GM21723 (cell line): ENCODE measurements at regions not wholly inside any gene's neighbourhood (a gene's known extent, or its start where the extent isn't known, plus 50 kb on each side); places are given as distances from the start of the nearest gene placed in this dataset.
"Not testable (repeated sequence)": the region's sequence is repeated elsewhere in the genome, so short reads cannot be mapped to it uniquely, and the experiment has no call there.

Experiments used
- ATAC-seq: cut with Tn5 transposase; IDR thresholded peaks from one replicate; pipeline ENCODE4 v1.9.1; 2021; ENCODE audit warnings: mild to moderate bottlenecking, moderate library complexity; ENCODE audit not compliant: unreplicated experiment

- no peak for ATAC-seq
Observed at GRCh38 chrX:25144043-25144940, 128.5 kb upstream of the ARX start.

- no peak for ATAC-seq
Observed at GRCh38 chrX:25143596-25143995, 127.8 kb upstream of the ARX start.

DNA sequence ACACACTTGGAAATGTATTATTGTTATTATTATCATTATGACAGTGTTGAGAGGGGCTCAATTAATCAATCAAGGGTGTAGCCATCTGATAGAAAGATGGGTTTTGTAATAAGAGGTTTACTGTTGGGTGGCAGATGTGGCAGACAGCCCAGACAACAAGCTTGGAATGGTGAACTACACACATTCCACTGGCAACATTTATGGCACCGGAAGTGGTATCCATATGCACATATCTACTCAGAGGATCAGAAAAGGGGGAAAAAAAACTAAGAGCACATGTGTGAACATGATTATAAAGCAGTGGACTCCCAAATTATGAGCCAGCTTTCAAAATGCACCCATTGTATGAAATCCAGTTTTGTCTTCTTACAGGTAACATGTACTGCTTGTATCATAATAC lies 125.9 kb upstream of the ARX start:
- no peak for ATAC-seq

DNA sequence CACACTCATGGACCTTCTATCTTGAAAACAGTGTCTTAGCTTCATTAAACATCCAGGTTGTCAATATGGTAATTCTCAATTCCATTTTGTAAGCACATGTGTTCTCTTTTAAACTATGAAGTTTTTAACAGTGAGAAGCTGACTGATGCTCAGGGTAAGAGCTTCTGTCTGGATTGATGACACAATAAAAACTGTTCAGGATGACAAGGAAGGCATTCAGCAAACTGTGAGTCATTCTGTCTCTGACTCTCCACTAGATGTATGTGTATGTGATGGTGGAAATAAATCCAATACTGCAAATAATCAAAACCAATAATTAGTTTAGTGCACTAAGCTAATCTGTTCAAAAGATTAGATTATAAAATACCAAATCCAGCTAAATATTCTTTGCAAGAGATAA lies 115.3 kb upstream of the ARX start:
- no peak for ATAC-seq

GRCh38 chrX:25130619-25131018 lies 114.9 kb upstream of the ARX start:
- no peak for ATAC-seq

GRCh38 chrX:25125483-25125882 lies 109.7 kb upstream of the ARX start:
- ATAC-seq: no peak

GRCh38 chrX:25124391-25124790 lies 108.6 kb upstream of the ARX start:
- ATAC-seq: no peak

GRCh38 chrX:25112156-25112555 lies 96.4 kb upstream of the ARX start:
- no peak for ATAC-seq

DNA sequence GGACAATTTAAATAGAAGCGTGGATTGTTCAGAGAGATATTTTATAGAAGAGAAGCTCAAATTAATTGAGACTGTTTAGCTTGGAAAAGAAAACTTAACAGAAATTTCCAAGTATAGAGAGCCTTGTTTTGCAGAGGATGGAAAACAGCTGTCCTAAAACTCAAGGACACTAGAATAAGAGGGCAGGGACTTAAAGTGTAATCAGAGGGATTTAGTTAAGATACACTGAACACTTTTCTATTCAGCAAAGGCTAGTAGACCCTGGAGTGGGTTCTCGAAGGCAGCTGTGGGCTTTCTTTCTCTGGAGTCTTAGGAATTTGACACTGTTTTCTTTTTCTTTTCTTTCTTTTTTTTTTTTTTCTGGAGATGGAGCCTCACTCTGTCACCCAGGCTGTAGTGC lies 92.7 kb upstream of the ARX start:
- no peak for ATAC-seq

GRCh38 chrX:25105221-25105620 lies 89.5 kb upstream of the ARX start:
- ATAC-seq: no peak

DNA sequence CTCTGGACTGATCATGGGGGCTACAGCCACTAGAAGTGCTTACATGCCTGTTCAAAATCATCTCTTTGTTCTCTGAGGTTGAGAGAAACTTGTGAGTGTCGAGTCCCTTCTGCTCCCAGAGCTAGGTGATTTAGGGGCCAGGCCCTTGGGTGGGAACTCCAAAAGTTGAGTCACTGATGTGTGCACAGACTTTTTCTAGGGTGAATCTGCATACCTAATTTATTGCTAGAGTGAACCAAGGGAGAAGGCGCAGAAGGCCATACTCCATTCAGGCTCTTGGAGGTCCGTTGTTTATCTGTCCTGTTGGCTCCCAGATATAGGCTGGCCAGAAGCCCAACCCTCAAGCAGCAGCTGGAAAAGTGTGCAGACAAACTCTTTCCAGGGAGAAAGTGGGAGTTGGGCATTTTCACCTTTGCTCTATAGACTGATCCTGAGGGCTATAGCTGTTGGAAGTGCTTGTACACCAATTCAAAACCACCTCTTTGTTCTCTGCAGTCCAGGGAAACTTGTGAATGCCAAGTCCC lies 80.8 kb upstream of the ARX start:
- no peak for ATAC-seq

GRCh38 chrX:25091152-25091551 lies 75.4 kb upstream of the ARX start:
- not testable (repeated sequence) for ATAC-seq

GRCh38 chrX:25084446-25084845 lies 68.7 kb upstream of the ARX start:
- ATAC-seq: no peak

DNA sequence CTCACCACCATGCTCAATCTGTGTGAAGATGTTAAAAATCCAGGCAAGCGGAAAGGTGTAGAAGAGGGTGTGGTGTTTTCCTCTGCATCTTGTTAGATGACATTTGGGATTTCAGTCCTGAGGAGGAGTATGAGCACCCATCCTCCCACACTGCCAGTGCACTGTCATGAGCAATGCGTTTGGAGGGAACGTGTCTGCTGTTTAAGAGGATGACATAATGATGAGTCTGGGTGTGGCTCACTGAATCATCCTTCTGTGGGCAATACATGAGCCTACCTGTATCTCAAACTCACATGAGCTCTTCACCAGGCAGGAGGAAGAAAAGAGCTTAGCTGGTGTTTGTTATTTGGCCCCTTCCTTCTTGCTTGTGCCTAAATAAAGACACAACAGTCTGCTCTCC lies 67.9 kb upstream of the ARX start:
- no peak for ATAC-seq

DNA sequence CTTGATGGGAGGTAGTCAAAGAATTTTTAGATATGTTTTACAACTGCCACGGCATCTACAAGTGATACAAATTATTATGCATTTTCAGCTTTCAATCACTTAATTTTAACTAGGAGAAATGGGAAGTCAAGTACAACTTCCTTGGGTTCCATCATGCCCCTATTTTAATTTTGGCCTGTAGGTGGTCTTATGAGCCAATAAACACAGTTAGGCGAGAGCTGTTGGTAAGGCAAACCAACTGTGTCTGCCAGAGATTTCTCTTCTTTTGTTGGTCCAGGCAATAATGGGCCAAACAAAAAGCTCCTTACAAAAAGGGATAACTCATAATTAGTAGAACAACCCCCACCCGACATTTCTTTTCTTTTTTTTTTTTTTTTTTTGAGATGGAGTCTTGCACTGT lies 63.3 kb upstream of the ARX start:
- ATAC-seq: no peak

- ATAC-seq: no peak
Observed at GRCh38 chrX:25076941-25077500, 61.3 kb upstream of the ARX start.

DNA sequence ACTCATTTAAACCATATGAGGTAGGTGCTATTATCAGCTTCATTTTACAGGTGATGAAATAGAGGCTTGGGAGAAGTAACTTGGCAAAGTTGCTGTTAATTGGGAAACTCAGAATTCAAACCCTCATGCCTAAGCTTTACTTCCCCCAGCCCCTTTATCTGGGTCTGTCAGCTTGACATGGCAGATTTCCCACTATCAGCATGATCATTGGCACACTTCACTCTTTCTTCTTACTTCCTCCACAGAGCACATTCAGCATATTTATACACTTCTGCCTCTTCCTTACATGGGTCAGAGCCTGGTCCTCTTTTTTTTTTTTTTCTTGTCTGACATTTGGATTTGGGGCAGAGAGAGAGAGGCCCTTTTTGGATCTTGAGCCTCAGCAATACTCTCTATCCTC lies 56.5 kb upstream of the ARX start:
- no peak for ATAC-seq

DNA sequence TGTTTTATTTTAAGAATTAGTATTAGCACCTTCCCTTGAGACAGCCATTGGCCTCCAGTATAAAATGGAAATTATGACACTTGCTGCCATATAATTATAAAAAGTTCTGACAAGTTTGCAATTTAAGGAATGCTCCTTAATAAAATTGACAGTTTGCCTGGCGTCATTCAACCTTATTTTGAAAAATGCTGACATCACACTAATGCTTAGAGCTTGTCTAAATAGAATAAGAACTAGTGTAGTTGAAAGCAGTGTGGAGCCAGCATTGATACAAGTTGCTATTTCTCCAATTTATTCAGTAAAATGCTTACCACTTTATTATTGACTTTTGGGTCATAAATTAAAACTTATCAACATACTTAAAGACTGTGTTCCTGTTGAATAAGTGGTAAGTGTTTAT lies 54.3 kb upstream of the ARX start:
- ATAC-seq: no peak

DNA sequence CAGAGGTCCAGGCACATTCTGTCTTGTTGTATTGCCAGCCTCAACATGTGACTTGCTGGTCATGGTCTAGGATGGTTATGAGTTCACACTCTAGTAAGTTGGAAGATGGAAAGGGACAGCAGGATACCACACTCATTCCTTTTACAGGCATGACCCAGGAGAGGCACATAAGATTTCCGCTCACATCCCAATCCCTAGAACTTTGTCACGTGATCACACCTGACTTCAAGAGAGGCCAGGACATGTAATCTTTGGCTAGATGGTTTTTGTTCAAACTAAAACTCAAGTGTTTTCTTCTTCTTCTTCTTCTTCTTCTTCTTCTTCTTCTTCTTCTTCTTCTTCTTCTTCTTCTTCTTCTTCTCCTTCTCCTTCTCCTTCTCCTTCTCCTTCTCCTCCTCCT lies 53.4 kb upstream of the ARX start:
- no peak for ATAC-seq

DNA sequence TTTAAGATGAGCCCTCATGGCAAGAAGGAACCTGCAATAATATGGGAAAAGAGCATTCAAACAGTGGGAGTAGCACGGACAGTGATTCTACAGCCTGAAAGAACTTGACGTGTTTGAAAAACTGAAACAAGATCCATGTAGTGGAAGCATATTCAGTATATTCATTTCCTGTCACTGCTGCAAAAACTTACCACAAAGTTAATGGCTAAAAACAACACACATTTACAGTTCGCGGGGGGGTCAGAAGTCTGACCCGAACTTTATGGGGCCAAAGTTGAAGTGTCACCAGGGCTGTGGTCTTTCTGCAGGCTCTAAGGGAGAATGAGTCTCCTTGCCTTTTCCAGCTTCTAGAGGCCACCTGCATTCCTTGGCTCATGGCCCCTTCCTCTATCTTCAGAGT lies 52.6 kb upstream of the ARX start:
- ATAC-seq: no peak

DNA sequence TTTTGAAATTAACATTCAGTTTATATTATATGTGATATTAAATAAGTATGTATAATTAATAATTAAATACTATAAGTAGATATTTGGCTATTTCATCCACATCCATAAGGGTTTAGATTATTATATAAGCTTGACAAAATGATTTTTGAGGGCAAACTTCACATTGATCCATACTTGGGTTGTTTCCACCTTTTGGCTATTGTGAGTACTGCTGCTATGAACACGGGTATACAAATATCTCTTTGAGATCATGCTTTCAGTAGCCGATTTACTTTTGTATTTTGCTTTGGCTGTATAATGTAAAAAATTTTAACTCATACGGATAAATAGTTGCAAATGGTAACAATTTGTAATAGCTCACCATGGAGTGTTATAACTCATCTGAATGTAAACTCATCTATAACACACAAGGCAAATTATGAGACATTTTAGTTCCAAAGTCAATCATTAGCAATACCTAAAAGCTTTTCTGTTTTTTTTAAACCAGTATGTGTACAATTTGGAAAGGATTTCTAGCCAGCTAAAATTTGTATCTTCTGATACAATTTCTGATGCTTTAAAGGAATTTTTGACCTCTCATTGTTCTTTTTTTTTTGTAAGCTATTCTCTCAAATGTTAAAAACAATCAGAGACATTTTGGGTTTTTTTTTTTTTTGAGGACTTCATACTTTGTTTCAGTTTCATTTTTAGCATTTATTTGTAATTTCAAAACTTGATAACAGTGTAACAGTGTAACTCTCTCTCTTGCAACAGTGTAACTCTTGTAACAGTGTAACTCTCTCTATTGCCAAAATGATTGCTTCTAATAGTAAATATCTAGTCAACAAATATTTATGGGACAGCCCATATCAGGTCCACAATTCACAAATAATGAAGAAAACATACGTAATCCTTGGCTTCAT lies 51.8 kb upstream of the ARX start:
- peak; percentile 78 for ATAC-seq
